Activated T-cell treated with anti-CD3 and anti-CD28 coated beads, Interleukin-2, amount 50 U/mL, for 72 hours (primary cell): ENCODE measurements at regions not wholly inside any gene's neighbourhood (a gene's known extent, or its start where the extent isn't known, plus 50 kb on each side); places are given as distances from the start of the nearest gene placed in this dataset.
A peak's percentile ranks its signal among the peaks of the same experiment; 100 is the strongest.

Source experiments
- ATAC-seq, 2 donors: fragments of 150-1000 bp; cut with Tn5 transposase; replicated peaks in 1 of 2; 2 replicates each; pipeline ENCODE4 v1.10.0; 2021; ENCODE audit warnings: moderate library complexity in 2 of 2, mild to moderate bottlenecking in 1 of 2
- DNase-seq, 2 donors: peaks; one replicate each; pipeline ENCODE4 v3.0.0; 2021 to 2022; ENCODE audit warnings: mixed read lengths in 1 of 2
- H3K27ac Mint-ChIP-seq: one replicate; pipeline ENCODE4 v1.8.0; 2022; ENCODE audit warnings: mild to moderate bottlenecking, moderate library complexity, mixed read lengths
- H3K27me3 Mint-ChIP-seq: one replicate; pipeline ENCODE4 v1.8.0; 2022; ENCODE audit warnings: low read depth, mixed read lengths
- H3K36me3 Mint-ChIP-seq, 2 donors: one replicate each; pipeline ENCODE4 v1.8.0; 2022; ENCODE audit warnings: mixed read lengths in 2 of 2, mild to moderate bottlenecking in 1 of 2; ENCODE audit not compliant: insufficient read depth in 2 of 2
- H3K4me1 Mint-ChIP-seq: one replicate; pipeline ENCODE4 v1.8.0; 2022; ENCODE audit warnings: low read depth, mixed read lengths
- H3K4me3 Mint-ChIP-seq, 2 donors: one replicate each; pipeline ENCODE4 v1.8.0; 2022; ENCODE audit warnings: mild to moderate bottlenecking in 2 of 2, mixed read lengths in 2 of 2, moderate library complexity in 2 of 2
- H3K9me3 Mint-ChIP-seq, 2 donors: one replicate each; pipeline ENCODE4 v1.8.0; 2022; ENCODE audit warnings: mixed read lengths in 2 of 2

GRCh38 chr6:156559162-156559690 lies 218.0 kb upstream of the ARID1B start:
- no peak overlapping the region for H3K27ac Mint-ChIP-seq
- peaks cover 5% of the 10 kb centered on the region for H3K4me1 Mint-ChIP-seq
- H3K27me3 Mint-ChIP-seq, result peaks cover 10% of the 10 kb centered on the region
- no peak for ATAC-seq
- H3K9me3 Mint-ChIP-seq, result peaks cover 5 to 7% of the 10 kb centered on the region in 2 donors
- H3K36me3 Mint-ChIP-seq, result peaks cover 3 to 7% of the 10 kb centered on the region in 2 donors
- DNase-seq, result no peak
- H3K4me3 Mint-ChIP-seq, result no peak overlapping the region

GRCh38 chr6:156557911-156558259 lies 219.3 kb upstream of the ARID1B start:
- peaks cover 5 to 7% of the 10 kb centered on the region in 2 donors for H3K9me3 Mint-ChIP-seq
- ATAC-seq (no peak), DNase-seq (no peak)
- no peak overlapping the region for H3K27ac Mint-ChIP-seq
- peaks cover 3 to 7% of the 10 kb centered on the region in 2 donors for H3K36me3 Mint-ChIP-seq
- H3K27me3 Mint-ChIP-seq, result peaks cover 10% of the 10 kb centered on the region
- no peak overlapping the region for H3K4me3 Mint-ChIP-seq
- H3K4me1 Mint-ChIP-seq, result peaks cover 5% of the 10 kb centered on the region

GRCh38 chr6:156557251-156557910 lies 219.8 kb upstream of the ARID1B start:
- H3K36me3 Mint-ChIP-seq, result peaks cover 3 to 7% of the 10 kb centered on the region in 2 donors
- H3K4me3 Mint-ChIP-seq, result no peak overlapping the region
- DNase-seq, result no peak
- ATAC-seq, result no peak
- peaks cover 5 to 7% of the 10 kb centered on the region in 2 donors for H3K9me3 Mint-ChIP-seq
- H3K27ac Mint-ChIP-seq, result no peak overlapping the region
- H3K4me1 Mint-ChIP-seq, result peaks cover 5% of the 10 kb centered on the region
- peaks cover 10% of the 10 kb centered on the region for H3K27me3 Mint-ChIP-seq

GRCh38 chr6:156556811-156557210 lies 220.4 kb upstream of the ARID1B start:
- DNase-seq (no peak), ATAC-seq (no peak)
- Mint-ChIP-seq H3K4me1 (peaks cover 5% of the 10 kb centered on the region), H3K27ac (no peak overlapping the region), H3K9me3 (peaks cover 5 to 7% of the 10 kb centered on the region in 2 donors), H3K4me3 (no peak overlapping the region), H3K36me3 (peaks cover 3 to 7% of the 10 kb centered on the region in 2 donors), H3K27me3 (peaks cover 10% of the 10 kb centered on the region)

GRCh38 chr6:156555116-156555515 lies 222.1 kb upstream of the ARID1B start:
- peaks cover 5% of the 10 kb centered on the region for H3K4me1 Mint-ChIP-seq
- peak in 1 of 2 donors; percentile 45 for ATAC-seq
- H3K4me3 Mint-ChIP-seq, result no peak overlapping the region
- no peak overlapping the region for H3K27ac Mint-ChIP-seq
- H3K27me3 Mint-ChIP-seq, result peaks cover 10% of the 10 kb centered on the region
- DNase-seq, result no peak
- peaks cover 0 to 2% of the 10 kb centered on the region in 2 donors for H3K36me3 Mint-ChIP-seq
- peaks cover 2 to 4% of the 10 kb centered on the region in 2 donors for H3K9me3 Mint-ChIP-seq

GRCh38 chr6:156554160-156554559 lies 223.0 kb upstream of the ARID1B start:
- H3K4me3 Mint-ChIP-seq, result no peak overlapping the region
- H3K27ac Mint-ChIP-seq, result no peak overlapping the region
- peaks cover 5% of the 10 kb centered on the region for H3K4me1 Mint-ChIP-seq
- H3K27me3 Mint-ChIP-seq, result peaks cover 2% of the 10 kb centered on the region
- no peaks in the 10 kb centered on the region for H3K9me3 Mint-ChIP-seq
- DNase-seq (no peak), ATAC-seq (no peak)
- H3K36me3 Mint-ChIP-seq, result no peaks in the 10 kb centered on the region

GRCh38 chr6:156552849-156553248 lies 224.3 kb upstream of the ARID1B start:
- Mint-ChIP-seq H3K27ac (no peak overlapping the region), H3K27me3 (no peaks in the 10 kb centered on the region), H3K36me3 (no peaks in the 10 kb centered on the region), H3K9me3 (no peaks in the 10 kb centered on the region), H3K4me3 (no peak overlapping the region), H3K4me1 (peaks cover 5% of the 10 kb centered on the region)
- ATAC-seq (no peak), DNase-seq (no peak)

GRCh38 chr6:156550949-156551348 lies 226.2 kb upstream of the ARID1B start:
- peaks cover 5% of the 10 kb centered on the region for H3K4me1 Mint-ChIP-seq
- no peak for DNase-seq
- H3K27ac Mint-ChIP-seq, result no peak overlapping the region
- H3K27me3 Mint-ChIP-seq, result no peaks in the 10 kb centered on the region
- ATAC-seq, result no peak
- no peak overlapping the region for H3K4me3 Mint-ChIP-seq
- no peaks in the 10 kb centered on the region for H3K36me3 Mint-ChIP-seq
- H3K9me3 Mint-ChIP-seq, result no peaks in the 10 kb centered on the region

GRCh38 chr6:156545931-156546330 lies 231.2 kb upstream of the ARID1B start:
- Mint-ChIP-seq H3K27ac (no peak overlapping the region), H3K9me3 (no peaks in the 10 kb centered on the region), H3K4me3 (no peak overlapping the region), H3K36me3 (no peaks in the 10 kb centered on the region), H3K4me1 (no peaks in the 10 kb centered on the region), H3K27me3 (peaks cover 11% of the 10 kb centered on the region)
- ATAC-seq, result no peak
- DNase-seq, result no peak

- Mint-ChIP-seq H3K36me3 (no peaks in the 10 kb centered on the region), H3K27me3 (peaks cover 11% of the 10 kb centered on the region), H3K4me1 (no peaks in the 10 kb centered on the region), H3K4me3 (no peak overlapping the region), H3K9me3 (no peaks in the 10 kb centered on the region), H3K27ac (no peak overlapping the region)
- ATAC-seq, result no peak
- no peak for DNase-seq
Observed at GRCh38 chr6:156545021-156545420, 232.2 kb upstream of the ARID1B start.

GRCh38 chr6:156544046-156544445 lies 233.1 kb upstream of the ARID1B start:
- no peak for DNase-seq

GRCh38 chr6:156543431-156543830 lies 233.7 kb upstream of the ARID1B start:
- peaks cover 11% of the 10 kb centered on the region for H3K27me3 Mint-ChIP-seq
- no peaks in the 10 kb centered on the region for H3K9me3 Mint-ChIP-seq
- no peaks in the 10 kb centered on the region for H3K4me1 Mint-ChIP-seq
- H3K27ac Mint-ChIP-seq, result no peak overlapping the region
- H3K4me3 Mint-ChIP-seq, result no peak overlapping the region
- no peaks in the 10 kb centered on the region for H3K36me3 Mint-ChIP-seq
- ATAC-seq (no peak), DNase-seq (no peak)

More at GRCh38 chr6:156544046-156544445, 233.1 kb upstream of the ARID1B start:
- no peaks in the 10 kb centered on the region for H3K4me1 Mint-ChIP-seq
- ATAC-seq, result no peak
- no peaks in the 10 kb centered on the region for H3K9me3 Mint-ChIP-seq
- peaks cover 11% of the 10 kb centered on the region for H3K27me3 Mint-ChIP-seq
- H3K27ac Mint-ChIP-seq, result no peak overlapping the region
- no peaks in the 10 kb centered on the region for H3K36me3 Mint-ChIP-seq
- H3K4me3 Mint-ChIP-seq, result no peak overlapping the region

GRCh38 chr6:156538875-156539660 lies 238.1 kb upstream of the ARID1B start:
- ATAC-seq (no peak), DNase-seq (no peak)
- Mint-ChIP-seq H3K4me1 (no peaks in the 10 kb centered on the region), H3K27ac (no peak overlapping the region), H3K9me3 (peaks cover 0 to 2% of the 10 kb centered on the region in 2 donors), H3K36me3 (no peaks in the 10 kb centered on the region), H3K27me3 (peaks cover 7% of the 10 kb centered on the region), H3K4me3 (no peak overlapping the region)
